BJ (cell line): ENCODE measurements at regions not wholly inside any gene's neighbourhood (a gene's known extent, or its start where the extent isn't known, plus 50 kb on each side); places are given as distances from the start of the nearest gene placed in this dataset.
"Not testable (repeated sequence)": the region's sequence is repeated elsewhere in the genome, so short reads cannot be mapped to it uniquely, and the experiment has no call there.

Experiments used
- CTCF ChIA-PET: fragments of 350-600 bp; formaldehyde crosslinking; extraction: SDS; loops from one replicate; lab custom pipeline; 2021; ENCODE audit warnings: antibody characterized with exemption, inconsistent platforms; lab: Yijun Ruan, JAX
- POLR2A ChIA-PET: fragments of 300-600 bp; sonication (Branson Sonifier 250); formaldehyde crosslinking; extraction: SDS; loops from one replicate; lab custom pipeline; 2021; ENCODE audit warnings: antibody characterized with exemption; lab: Charles Lee
- DNase-seq: peaks from one replicate; pipeline ENCODE4 v3.0.0-alpha.2; 2011; ENCODE audit warnings: low read depth
- H3K27me3 ChIP-seq: 2 replicates; pipeline ENCODE4 v1.6.0; 2011; ENCODE audit warnings: low read length; ENCODE audit not compliant: control insufficient read depth, insufficient read depth
- H3K36me3 ChIP-seq: 2 replicates; pipeline ENCODE4 v1.5.1; 2011; ENCODE audit warnings: low read length; ENCODE audit not compliant: control insufficient read depth, insufficient read depth
- H3K4me3 ChIP-seq: 2 replicates; pipeline ENCODE4 v1.5.1; 2011; ENCODE audit warnings: low read depth, mild to moderate bottlenecking, control low read depth, low read length

DNA sequence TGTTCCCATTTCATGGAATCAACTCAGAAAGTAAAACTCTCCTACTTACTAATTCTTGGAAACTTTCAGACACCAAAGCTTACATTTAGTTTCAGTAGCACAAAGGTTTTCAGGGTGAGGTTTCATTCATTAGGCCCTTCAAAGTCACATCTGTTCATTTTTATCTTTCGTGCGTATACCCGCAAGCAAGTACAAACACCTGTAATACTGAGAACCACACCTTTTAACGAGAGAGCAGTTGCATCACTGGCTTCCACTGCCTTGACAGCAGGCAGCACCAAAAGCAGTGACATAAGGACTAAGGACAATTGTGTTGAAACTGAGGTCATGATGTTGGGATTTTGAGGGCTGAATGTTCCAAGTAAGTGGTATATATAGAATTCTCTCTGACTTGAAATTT is 60.5 kb downstream of the GOLGA6L22 start:
- DNase-seq, H3K27me3 ChIP-seq, H3K36me3 ChIP-seq, H3K4me3 ChIP-seq, CTCF ChIA-PET, POLR2A ChIA-PET: not testable (repeated sequence)

- H3K4me3 ChIP-seq, DNase-seq, H3K27me3 ChIP-seq, H3K36me3 ChIP-seq, POLR2A ChIA-PET, CTCF ChIA-PET: not testable (repeated sequence)
Measured at GRCh38 chr15:22526537-22526936, 67.8 kb downstream of the GOLGA6L22 start.

GRCh38 chr15:22527016-22527415 is 68.3 kb downstream of the GOLGA6L22 start:
- CTCF ChIA-PET, DNase-seq, H3K4me3 ChIP-seq, H3K27me3 ChIP-seq, H3K36me3 ChIP-seq, POLR2A ChIA-PET: not testable (repeated sequence)

- POLR2A ChIA-PET, CTCF ChIA-PET, DNase-seq: not testable (repeated sequence)
Measured at GRCh38 chr15:22529200-22529599, 70.5 kb downstream of the GOLGA6L22 start.

GRCh38 chr15:22559701-22560100 is 101.0 kb downstream of the GOLGA6L22 start:
- H3K36me3 ChIP-seq, H3K4me3 ChIP-seq, H3K27me3 ChIP-seq, DNase-seq, POLR2A ChIA-PET, CTCF ChIA-PET: not testable (repeated sequence)

More at GRCh38 chr15:22529200-22529599, 70.5 kb downstream of the GOLGA6L22 start:
- H3K27me3 ChIP-seq, H3K36me3 ChIP-seq, H3K4me3 ChIP-seq: not testable (repeated sequence)

GRCh38 chr15:22561716-22562115 is 103.0 kb downstream of the GOLGA6L22 start:
- H3K4me3 ChIP-seq, DNase-seq, POLR2A ChIA-PET, H3K36me3 ChIP-seq, H3K27me3 ChIP-seq, CTCF ChIA-PET: not testable (repeated sequence)

- POLR2A ChIA-PET, CTCF ChIA-PET, H3K36me3 ChIP-seq: not testable (repeated sequence)
Measured at GRCh38 chr15:22566510-22566909, 107.8 kb downstream of the GOLGA6L22 start.

DNA sequence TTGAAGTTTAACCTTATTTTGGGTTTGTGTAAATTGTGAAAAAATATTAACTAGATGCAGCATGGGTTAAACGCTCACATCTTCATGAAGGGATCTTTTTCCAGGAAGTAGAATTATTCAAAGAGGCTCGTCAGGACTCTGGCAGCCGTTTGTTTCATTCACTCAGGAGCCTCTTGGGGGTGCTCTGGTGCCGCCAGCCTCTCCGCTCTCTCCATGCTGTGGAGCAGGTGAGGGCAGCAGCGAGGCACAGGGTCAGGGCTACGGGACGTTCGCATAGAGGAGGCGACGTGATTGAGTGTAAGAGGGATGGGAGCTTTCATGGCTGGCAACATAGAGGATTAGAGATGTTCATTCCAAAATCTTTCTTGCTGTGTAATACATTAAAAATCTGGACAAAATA is 110.8 kb downstream of the GOLGA6L22 start:
- H3K36me3 ChIP-seq, DNase-seq, H3K27me3 ChIP-seq, CTCF ChIA-PET, POLR2A ChIA-PET, H3K4me3 ChIP-seq: not testable (repeated sequence)

More at GRCh38 chr15:22566510-22566909, 107.8 kb downstream of the GOLGA6L22 start:
- not testable (repeated sequence) for H3K4me3 ChIP-seq, H3K27me3 ChIP-seq, DNase-seq

DNA sequence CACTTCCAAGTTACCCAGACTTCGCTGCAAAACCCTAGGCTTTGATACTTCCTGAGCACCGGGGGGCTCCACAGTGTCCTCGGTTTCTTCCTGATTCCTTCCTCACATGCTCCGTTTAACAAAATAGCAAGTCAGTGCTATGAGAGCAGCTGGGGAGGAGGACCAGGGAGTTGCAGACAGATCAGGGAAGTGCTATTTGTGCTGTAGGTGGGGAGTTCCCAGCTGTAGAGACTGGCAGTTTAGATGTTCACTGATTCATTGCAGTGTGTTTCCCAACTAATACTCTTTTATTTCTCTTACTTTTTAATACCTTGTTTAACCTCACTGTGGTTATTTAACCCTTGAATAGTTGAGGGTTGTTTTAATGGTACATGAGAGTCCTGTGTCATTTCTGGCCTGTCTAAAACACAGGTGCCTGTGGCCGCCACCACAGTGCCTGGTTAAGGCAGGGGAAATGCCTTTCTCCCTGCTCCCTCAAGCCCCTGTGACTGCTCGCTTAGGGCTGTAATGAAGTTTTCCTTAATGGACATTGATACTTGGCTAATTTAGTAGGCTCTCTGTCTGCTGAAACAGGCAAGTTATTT is 113.5 kb downstream of the GOLGA6L22 start:
- CTCF ChIA-PET, H3K4me3 ChIP-seq, H3K36me3 ChIP-seq, H3K27me3 ChIP-seq, DNase-seq, POLR2A ChIA-PET: not testable (repeated sequence)

GRCh38 chr15:22572792-22573191 is 114.1 kb downstream of the GOLGA6L22 start:
- H3K4me3 ChIP-seq, H3K36me3 ChIP-seq, DNase-seq, POLR2A ChIA-PET, CTCF ChIA-PET, H3K27me3 ChIP-seq: not testable (repeated sequence)

- CTCF ChIA-PET, POLR2A ChIA-PET, H3K36me3 ChIP-seq, H3K27me3 ChIP-seq, DNase-seq, H3K4me3 ChIP-seq: not testable (repeated sequence)
Measured at GRCh38 chr15:22577828-22578227, 119.1 kb downstream of the GOLGA6L22 start.

DNA sequence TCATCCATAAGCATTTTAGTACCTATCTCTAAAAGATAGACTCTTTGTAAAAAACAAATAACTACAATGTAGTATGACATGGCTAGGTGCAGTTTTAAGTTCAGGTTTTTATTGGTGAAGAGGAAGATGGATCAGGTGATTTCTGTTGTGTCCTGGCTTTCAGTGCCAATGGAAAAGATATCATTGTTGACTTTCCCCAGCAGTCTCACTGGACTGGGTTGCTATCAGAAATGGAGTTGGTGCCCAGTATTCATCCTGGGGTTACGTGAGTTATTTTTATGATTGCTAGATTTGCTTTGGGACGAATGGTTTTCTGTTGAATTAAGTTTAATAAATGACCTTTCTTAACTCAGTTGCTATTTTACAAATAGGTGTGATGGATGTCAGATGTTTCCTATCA is 120.5 kb downstream of the GOLGA6L22 start:
- H3K4me3 ChIP-seq, CTCF ChIA-PET, H3K36me3 ChIP-seq, H3K27me3 ChIP-seq, POLR2A ChIA-PET, DNase-seq: not testable (repeated sequence)

- POLR2A ChIA-PET, H3K36me3 ChIP-seq, H3K27me3 ChIP-seq, H3K4me3 ChIP-seq, CTCF ChIA-PET, DNase-seq: not testable (repeated sequence)
Measured at GRCh38 chr15:22587391-22587790, 128.7 kb downstream of the GOLGA6L22 start.
